Thyroid gland (tissue), 4 donors: ENCODE measurements at regions not wholly inside any gene's neighbourhood (a gene's known extent, or its start where the extent isn't known, plus 50 kb on each side); places are given as distances from the start of the nearest gene placed in this dataset.

Experiments
- DNase-seq, 2 donors: peaks; one replicate each; pipeline ENCODE4 v3.0.0-alpha.2; 2019
- H3K27ac ChIP-seq, 3 donors: fragments of 200-600 bp; sonication (generic); 1 replicate in 2 of 3; 2 replicates in 1 of 3; pipeline ENCODE4 v1.5.1; 2016 to 2019; ENCODE audit warnings: mild to moderate bottlenecking in 1 of 3, moderate library complexity in 1 of 3
- H3K27me3 ChIP-seq: fragments of 200-600 bp; sonication (generic); one replicate; pipeline ENCODE4 v1.5.1; 2019
- H3K36me3 ChIP-seq, 2 donors: fragments of 200-600 bp; sonication (generic); one replicate each; pipeline ENCODE4 v1.5.1; 2016 to 2019
- H3K4me1 ChIP-seq, 2 donors: fragments of 200-600 bp; sonication (generic); one replicate each; pipeline ENCODE4 v1.5.1; 2017 to 2019
- H3K4me3 ChIP-seq, 3 donors: fragments of 200-600 bp; sonication (generic); replicated peaks in 1 of 3; 1 replicate in 2 of 3; 2 replicates in 1 of 3; pipeline ENCODE4 v1.5.1; 2016; ENCODE audit warnings: mild to moderate bottlenecking in 1 of 3
- H3K9me3 ChIP-seq: fragments of 200-600 bp; sonication (generic); one replicate; pipeline ENCODE4 v1.5.1; 2017
- POLR2A ChIP-seq, 2 donors: fragments of 450-650 bp; IDR thresholded peaks; one replicate each; pipeline ENCODE4 v1.6.1; 2017; ENCODE audit warnings: antibody characterized with exemption in 2 of 2, mild to moderate bottlenecking in 2 of 2, moderate library complexity in 1 of 2
- WGBS, 2 donors: methylation state at CpG; one replicate each; pipeline ENCODE4 v1.1.5; 2017; 5-methylcytosine and 5-hydroxymethylcytosine counted together
- intact Hi-C: fragments of 100-400 bp; cut with DNase I; formaldehyde crosslinking; loops from one replicate; pipeline ENCODE4 v1.15.1; 2023
- TF ChIP-seq, protein P1 (sequence below), 6 experiments: fragments of 200-600 bp in 3 of 6; fragments of 450-650 bp in 3 of 6; sonication (generic) in 3 of 6; IDR thresholded peaks; one replicate each; pipeline ENCODE4 v1.5.1; 2016 to 2019; ENCODE audit warnings: antibody characterized with exemption in 6 of 6, mild to moderate bottlenecking in 2 of 6, inconsistent platforms in 1 of 6, moderate library complexity in 1 of 6

DNA sequence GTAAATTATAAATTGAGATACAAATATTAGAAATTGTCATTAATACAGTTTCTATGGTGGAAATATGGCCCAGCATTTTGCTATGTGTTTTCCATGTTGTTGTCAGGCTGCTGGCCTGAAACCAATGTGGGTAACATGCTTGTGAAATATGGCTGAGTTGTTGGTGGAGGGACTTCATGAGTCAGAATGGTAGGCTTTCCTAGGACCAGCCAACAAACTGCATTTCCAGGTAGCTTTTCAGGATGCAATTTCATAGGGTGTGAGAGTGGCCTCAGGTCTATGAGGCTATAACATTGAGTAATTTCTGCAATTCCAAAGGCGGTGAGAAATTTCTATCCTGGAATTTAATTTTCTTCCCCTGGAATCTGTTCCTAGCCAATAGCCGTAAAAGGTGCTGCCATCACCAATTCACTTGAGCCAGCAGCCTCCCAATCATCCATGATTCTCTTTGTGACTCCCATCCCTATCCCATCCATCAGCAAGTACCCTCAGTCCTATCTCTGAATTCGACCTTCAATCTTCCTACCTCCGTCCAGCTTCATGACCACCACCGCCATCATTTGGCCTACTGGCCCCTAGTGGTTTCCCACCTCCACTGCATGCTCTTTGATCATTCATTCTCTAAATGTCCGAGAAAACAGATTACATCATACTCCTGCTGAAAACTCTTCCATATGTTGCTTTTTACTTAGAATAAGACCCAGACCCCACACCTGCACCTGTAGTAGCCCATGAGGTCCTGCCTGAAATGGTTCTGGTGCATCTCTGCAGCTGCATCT is 276.6 kb upstream of the CFAP20DC start:
- intact Hi-C loops = no loop called here
- 90 to 95% methylated on average over 6 of the region's 6 CpGs for WGBS, 2 donors

DNA sequence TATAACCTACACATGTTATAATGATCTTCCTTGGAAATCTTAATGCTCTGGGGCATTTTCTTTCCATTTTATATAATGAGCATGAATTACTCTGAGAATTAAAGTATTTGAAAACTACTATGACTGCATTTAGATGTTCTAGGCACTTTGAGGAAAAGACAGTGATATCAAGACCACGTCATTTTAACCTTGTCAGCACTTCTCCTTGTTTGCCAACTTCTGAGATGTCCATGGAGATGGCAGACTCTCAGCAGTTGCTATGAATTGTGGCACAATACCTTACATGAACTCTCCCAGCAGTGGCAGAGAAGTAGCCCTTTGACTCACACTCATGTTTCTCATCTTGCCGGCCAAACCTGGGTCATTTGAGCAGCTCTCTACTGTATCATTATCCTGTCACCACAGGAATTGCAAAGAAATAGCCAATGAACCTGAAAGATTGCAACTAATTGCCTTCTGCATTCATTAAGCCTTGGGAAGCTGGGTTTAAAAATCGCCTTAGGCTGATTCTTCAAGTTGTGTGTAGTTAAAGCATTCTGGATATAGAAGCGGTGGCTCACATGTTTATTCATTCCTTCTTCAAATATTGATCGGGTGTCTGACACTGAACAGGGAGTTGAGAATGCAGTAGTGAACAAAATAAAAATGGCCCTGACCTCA is 272.2 kb upstream of the CFAP20DC start:
- Histone ChIP-seq H3K4me1 (peaks cover 0 to 10% of the 10 kb centered on the region in 2 donors), H3K4me3 (no peak overlapping the region), H3K27ac (no peak overlapping the region), H3K36me3 (no peaks in the 10 kb centered on the region), H3K27me3 (no peaks in the 10 kb centered on the region), H3K9me3 (no peaks in the 10 kb centered on the region)
- intact Hi-C loops = no loop called here
- DNase-seq = no peak
- no peak for TF ChIP-seq POLR2A (IDR thresholded peaks at IDR 0.05)
- TF ChIP-seq, protein P1, sequence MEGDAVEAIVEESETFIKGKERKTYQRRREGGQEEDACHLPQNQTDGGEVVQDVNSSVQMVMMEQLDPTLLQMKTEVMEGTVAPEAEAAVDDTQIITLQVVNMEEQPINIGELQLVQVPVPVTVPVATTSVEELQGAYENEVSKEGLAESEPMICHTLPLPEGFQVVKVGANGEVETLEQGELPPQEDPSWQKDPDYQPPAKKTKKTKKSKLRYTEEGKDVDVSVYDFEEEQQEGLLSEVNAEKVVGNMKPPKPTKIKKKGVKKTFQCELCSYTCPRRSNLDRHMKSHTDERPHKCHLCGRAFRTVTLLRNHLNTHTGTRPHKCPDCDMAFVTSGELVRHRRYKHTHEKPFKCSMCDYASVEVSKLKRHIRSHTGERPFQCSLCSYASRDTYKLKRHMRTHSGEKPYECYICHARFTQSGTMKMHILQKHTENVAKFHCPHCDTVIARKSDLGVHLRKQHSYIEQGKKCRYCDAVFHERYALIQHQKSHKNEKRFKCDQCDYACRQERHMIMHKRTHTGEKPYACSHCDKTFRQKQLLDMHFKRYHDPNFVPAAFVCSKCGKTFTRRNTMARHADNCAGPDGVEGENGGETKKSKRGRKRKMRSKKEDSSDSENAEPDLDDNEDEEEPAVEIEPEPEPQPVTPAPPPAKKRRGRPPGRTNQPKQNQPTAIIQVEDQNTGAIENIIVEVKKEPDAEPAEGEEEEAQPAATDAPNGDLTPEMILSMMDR (IDR thresholded peaks at IDR 0.05) = no peak
- WGBS, 2 donors = 89 to 93% methylated on average over 5 of the region's 5 CpGs

More for the DNA sequence above, 276.6 kb upstream of the CFAP20DC start:
- H3K36me3 ChIP-seq = no peaks in the 10 kb centered on the region
- TF ChIP-seq, protein P1 (IDR thresholded peaks at IDR 0.05) = no peak
- no peak for TF ChIP-seq POLR2A (IDR thresholded peaks at IDR 0.05)
- no peak overlapping the region for H3K27ac ChIP-seq
- no peaks in the 10 kb centered on the region for H3K27me3 ChIP-seq
- no peaks in the 10 kb centered on the region for H3K9me3 ChIP-seq
- H3K4me3 ChIP-seq = no peak overlapping the region
- DNase-seq = no peak
- H3K4me1 ChIP-seq = peaks cover 0 to 8% of the 10 kb centered on the region in 2 donors

DNA sequence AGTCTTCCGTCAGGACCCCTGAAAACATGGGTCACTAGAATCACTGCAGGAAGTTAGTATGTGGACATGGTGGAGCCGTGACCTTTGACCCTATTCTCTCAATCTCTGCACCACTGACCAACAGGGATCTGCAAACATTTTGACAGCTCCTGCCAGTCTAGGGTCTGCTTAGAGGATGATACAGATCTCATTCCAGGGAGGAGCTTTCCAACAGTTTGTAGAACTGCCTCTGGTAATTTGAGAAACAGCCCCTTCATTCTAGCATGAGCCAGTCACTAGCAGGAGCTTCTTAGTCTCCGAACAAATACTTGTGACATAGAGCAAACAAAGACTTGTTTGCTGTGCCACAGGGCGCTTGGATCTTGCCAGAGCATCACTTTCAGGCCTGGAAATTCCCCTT is 270.3 kb upstream of the CFAP20DC start:
- WGBS, 2 donors = 68 to 80% methylated on average over 4 of the region's 4 CpGs

DNA sequence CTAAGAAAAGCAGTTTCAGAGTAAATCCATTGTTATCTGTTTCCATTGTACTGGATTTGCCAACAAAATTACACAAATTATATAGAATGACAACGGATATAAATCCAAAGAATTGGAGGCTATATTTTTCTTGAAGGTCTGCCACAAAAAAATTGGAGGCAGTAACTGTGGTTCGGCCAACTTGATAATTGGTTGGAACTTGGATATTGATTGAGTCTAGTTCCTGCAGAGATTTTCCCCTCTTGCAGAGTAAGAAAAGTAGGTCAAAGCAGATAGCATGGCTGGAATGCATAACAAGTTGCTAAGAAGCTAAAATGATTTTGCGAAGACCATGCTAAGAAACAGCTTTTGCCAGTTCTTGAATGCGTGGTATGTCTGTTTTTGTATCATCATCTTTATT is 269.6 kb upstream of the CFAP20DC start:
- intact Hi-C loops = no loop called here

More for the DNA sequence above, 270.3 kb upstream of the CFAP20DC start:
- no peak for TF ChIP-seq POLR2A (IDR thresholded peaks at IDR 0.05)
- TF ChIP-seq, protein P1 (IDR thresholded peaks at IDR 0.05) = no peak
- H3K4me1 ChIP-seq = peaks cover 0 to 7% of the 10 kb centered on the region in 2 donors
- no peaks in the 10 kb centered on the region for H3K9me3 ChIP-seq
- DNase-seq = no peak
- no peak overlapping the region for H3K27ac ChIP-seq
- no peak overlapping the region for H3K4me3 ChIP-seq
- intact Hi-C loops = no loop called here
- no peaks in the 10 kb centered on the region for H3K36me3 ChIP-seq
- no peaks in the 10 kb centered on the region for H3K27me3 ChIP-seq

More for the DNA sequence above, 269.6 kb upstream of the CFAP20DC start:
- Histone ChIP-seq H3K9me3 (no peaks in the 10 kb centered on the region), H3K27me3 (no peaks in the 10 kb centered on the region), H3K4me1 (peaks cover 0 to 7% of the 10 kb centered on the region in 2 donors), H3K4me3 (no peak overlapping the region), H3K36me3 (no peaks in the 10 kb centered on the region), H3K27ac (no peak overlapping the region)
- WGBS, 2 donors = 75 to 83% methylated on average over 4 of the region's 4 CpGs
- no peak for TF ChIP-seq POLR2A (IDR thresholded peaks at IDR 0.05)
- TF ChIP-seq, protein P1 (IDR thresholded peaks at IDR 0.05) = no peak
- no peak for DNase-seq
